DLD1 (cell line): ENCODE measurements at regions not wholly inside any gene's neighbourhood (a gene's known extent, or its start where the extent isn't known, plus 50 kb on each side); places are given as distances from the start of the nearest gene placed in this dataset.
"Not testable (repeated sequence)": the region's sequence is repeated elsewhere in the genome, so short reads cannot be mapped to it uniquely, and the experiment has no call there.

Experiments
- in situ Hi-C: cut with HindIII; loops from 2 replicates; pipeline ENCODE4 v1.10.0; 2017; ENCODE audit warnings: low sequenced_read_pairs

DNA sequence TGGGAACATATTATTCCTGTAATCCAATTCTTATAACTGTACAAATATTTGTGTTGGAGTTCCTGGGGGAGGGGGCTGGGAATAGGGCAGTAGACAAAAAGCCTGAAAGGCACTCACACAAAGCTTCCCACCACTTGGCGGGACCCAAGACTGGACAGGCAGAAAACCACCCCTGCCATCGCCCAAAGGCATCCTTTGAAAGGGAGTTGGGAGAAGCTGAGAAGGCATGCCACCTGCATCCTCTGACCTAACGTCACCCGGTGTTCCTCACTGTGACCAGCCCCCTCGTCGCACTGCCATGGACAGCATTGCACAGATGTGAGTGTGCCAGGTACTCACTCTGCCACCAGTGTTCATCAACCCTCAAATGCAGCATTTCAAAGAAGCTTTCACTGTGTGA lies 80.6 kb upstream of the SMIM23 start:
- in situ Hi-C loops, result no loop called here

GRCh38 chr5:171705830-171706468 lies 79.7 kb upstream of the SMIM23 start:
- in situ Hi-C loops, result no loop called here

- in situ Hi-C loops, result no loop called here
Observed at GRCh38 chr5:171706736-171707441, 78.7 kb upstream of the SMIM23 start.

DNA sequence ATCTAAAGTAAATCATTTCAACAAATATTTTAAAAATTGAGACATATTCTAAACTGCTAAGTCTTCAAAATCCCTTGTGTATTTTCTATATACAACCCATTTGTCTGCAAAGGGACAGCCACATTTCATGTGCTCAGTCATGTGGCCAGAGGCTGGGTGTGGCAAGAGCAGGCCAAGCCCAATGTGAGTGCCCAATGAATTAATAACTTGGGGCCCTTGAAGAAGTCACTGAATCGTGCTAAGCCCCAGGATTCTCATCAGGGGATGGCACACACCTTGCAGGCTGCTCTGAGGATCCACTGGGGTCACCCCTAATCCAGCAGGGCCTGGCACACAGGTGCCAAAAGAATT lies 78.2 kb upstream of the SMIM23 start:
- in situ Hi-C loops, result no loop called here

DNA sequence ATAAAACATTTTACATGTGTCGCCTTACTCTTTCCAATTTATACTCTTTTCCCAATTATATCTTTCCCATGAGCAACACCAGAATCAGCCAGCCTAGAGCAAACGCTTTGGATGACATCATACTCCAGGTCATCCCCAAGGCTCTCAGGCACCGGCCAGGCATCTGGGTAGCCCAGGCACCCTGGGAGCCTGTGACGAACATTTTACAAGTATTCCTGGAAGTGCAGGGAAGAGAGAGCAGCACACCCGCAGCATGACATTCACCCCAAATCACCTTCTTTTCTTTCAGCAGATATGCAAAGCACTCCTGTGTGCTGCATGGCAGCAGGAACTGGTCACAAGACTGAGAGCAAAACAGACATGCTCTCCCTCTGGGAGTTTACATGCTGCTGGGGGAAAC lies 75.7 kb upstream of the SMIM23 start:
- in situ Hi-C loops, result no loop called here

GRCh38 chr5:171710451-171711024 lies 75.1 kb upstream of the SMIM23 start:
- in situ Hi-C loops, result no loop called here

DNA sequence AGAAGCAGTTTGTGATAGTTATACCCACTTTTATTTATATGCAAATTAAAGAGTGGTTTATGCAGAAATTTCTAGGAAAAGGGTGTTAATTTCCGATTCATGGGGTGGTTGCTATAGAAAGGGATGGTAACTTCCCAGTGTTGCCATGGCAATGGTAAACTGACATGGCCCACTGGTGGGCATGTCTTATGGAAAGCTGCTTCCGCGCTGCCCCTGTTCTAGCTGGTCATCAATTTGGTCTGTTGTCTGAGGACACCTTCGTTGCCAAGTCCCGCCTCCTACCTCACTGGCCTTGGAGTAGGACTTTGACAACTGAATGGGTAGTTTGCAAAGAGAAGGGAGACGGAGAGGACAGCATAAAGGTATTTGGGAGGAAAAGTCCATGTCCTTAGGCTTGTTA lies 74.0 kb upstream of the SMIM23 start:
- in situ Hi-C loops, result no loop called here

- in situ Hi-C loops, result no loop called here
Observed at GRCh38 chr5:171712616-171713015, 73.0 kb upstream of the SMIM23 start.

GRCh38 chr5:171713152-171713551 lies 72.5 kb upstream of the SMIM23 start:
- in situ Hi-C loops, result no loop called here

DNA sequence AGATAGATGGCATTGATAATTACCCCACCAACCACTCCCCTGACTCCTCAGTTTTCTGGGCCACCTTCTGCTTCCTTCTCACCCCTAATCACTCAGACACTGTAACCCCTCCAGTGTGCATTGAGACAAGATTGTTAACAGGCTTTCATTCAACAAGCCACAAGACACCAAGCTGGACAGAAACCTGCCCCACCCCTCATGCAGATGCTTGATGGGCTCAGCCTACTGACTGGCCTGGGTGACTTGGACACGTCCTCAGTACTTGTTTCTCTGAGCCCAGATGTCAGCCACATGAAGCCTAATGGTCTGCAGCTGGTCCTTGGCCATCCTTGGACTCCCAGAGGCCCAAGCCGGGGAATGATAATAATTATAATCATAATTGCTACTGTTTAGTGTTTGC lies 71.4 kb upstream of the SMIM23 start:
- in situ Hi-C loops, result no loop called here

DNA sequence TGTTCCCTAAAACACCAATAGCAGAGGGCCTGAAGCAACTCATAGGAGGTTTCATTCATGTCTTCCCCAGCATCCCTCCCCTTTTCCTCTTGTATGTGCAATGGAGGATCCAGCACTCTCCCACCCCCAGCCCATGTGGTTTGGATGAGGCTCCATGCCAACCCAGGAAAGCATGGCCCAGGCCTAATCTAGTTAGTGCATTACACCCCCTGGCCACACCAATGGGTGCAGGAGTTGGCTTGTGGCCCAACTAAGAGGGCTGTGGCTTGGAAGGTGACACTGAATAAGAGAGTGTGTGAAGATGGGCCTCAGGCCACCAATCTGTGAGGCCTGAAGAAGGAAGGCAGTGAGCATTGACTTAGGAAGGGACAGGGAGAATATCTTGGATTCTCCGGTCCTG lies 70.8 kb upstream of the SMIM23 start:
- in situ Hi-C loops, result no loop called here

DNA sequence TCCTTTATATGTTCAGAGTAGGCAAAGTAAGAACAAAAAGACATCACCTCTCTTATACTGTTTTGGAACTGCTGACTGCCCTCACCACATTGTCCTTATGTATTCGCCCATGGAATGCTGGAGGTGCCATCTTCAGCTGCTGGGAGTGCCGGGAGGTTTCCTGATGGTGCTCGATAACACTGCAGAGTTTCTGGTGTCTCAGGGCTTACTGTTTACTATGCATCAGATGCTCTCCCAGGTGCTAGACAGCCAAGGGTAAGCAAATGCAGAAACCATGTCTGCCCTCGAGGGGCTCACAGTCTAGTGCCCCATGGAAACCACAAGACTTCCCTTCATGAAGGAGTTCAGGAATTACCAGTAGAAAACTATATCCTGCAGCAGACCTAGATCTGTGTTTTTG lies 70.1 kb upstream of the SMIM23 start:
- in situ Hi-C loops, result no loop called here

DNA sequence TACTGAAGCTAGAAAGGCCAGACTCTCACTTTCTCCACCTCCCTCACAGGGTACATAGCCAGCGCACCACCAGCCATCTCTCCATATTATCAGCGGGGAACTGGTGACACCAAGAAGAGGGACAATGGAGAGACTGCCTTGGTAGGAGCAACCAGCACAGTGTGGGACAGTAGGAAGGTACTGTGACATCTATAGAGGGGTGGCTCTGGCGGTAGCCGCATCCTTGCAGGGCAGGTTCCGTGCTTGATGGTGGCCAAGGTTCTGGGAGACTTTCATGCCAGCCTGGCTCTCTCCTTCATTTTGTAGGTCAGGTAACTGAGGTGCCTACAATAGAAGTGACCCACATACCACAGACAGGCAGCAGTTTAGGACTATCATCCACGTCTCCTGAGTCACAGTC lies 65.5 kb upstream of the SMIM23 start:
- in situ Hi-C loops, result no loop called here

DNA sequence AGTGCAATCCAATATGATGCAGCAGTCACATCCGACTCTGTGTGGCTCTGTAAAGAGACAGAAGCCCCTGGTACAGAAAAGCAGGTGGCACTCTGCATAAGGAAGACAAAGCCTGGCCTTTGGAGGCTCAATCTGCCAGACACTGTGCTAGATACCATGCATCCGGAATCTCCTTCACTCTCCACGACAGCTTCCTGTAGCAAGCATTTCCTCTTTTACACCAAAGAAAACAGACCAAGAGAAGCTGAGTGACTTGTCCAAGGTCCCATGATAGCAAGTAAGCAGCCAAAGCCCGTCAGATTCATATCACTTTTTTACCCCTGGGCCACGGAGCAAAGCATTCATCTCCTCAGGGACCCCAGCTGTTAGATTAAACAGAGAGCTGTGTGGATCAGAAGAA lies 64.2 kb upstream of the SMIM23 start:
- in situ Hi-C loops, result no loop called here

DNA sequence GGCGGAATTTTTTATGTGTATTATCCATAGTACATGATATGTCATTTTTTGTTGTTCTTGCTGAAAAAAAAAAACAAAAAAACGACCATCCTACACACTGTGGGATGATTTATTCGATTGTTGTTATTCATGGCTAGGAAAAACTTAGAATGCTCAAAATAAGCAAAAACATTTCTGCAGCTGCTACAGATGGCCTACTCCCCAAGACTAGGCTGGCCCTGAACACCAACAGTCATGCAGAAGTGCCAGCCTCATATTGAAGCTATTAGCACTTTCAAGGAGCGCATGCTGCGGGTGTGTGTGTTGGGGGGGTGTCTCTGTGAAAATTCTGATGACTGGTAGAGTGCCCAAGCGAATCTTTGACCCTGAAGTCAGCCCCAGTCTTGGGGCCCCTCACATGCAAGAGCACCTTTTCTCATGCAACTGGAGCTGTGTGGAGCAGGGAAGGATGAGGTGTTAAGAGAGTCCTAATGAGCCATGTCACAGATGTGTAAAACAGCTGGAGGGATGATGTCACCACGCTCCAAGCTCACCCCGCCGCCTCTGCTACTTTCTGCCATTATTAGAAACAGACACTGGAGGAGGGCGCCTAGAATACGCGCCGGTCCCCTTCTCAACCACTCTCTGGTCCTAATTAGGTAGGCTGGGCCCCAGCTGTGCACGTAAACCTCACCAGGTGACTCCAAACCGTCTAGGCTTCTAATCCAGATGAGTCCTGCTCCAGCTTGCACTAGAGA lies 61.0 kb upstream of the SMIM23 start:
- in situ Hi-C loops, result no loop called here

DNA sequence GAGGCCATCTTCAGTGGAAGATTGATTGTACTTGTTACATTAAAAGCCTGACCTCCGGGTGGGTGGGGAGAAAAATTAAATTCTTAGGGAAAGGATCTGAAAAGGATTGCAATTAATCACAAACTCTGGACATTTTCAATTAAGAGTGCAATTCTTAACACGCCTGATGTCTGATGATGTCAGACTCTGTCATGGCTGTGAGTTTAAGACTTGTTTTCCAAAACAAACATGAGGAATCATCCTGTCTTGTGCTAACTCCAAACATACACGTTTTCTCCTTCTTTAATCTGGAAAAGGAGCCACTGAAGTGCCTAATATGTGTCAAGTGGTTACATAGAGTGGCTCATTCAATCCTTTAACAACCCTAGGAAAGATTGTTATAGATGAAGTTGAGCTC lies 60.4 kb upstream of the SMIM23 start:
- in situ Hi-C loops, result no loop called here

GRCh38 chr5:171726819-171727218 lies 58.8 kb upstream of the SMIM23 start:
- in situ Hi-C loops, result not testable (repeated sequence)

DNA sequence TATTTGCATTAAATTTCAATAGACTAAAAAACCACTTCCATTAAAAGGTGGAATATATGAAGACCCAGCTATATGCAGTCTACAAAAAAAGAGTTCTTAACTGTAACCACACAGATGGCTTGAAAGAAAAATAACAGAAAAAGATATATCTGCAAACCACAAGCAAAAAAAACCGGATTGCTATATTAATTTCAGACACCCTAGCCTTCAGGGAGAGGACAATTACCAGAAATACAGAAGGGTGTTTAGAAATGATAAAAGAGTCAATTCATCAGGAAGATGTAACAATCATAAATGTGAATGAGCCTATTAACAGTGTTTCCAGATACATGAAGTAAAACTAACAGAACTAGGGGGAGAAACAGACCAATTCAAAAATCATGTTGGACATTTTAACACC lies 56.9 kb upstream of the SMIM23 start:
- in situ Hi-C loops, result no loop called here
